ENCODE measurements at regions not wholly inside any gene's neighbourhood (a gene's known extent, or its start where the extent isn't known, plus 50 kb on each side); places are given as distances from the start of the nearest gene placed in this dataset.

- peaks cover 0 to 5% (median 0%) of the 10 kb centered on the region in 3 donors for H3K9me3 Mint-ChIP-seq
- Histone ChIP-seq H3K4me3 (ENCODE audit: control insufficient read depth in 1 of 2, extremely low read depth in 1 of 2, low read length in 1 of 2) (no peak overlapping the region), H3K36me3 (ENCODE audit: control insufficient read depth in 2 of 2, extremely low read depth in 1 of 2, insufficient read depth in 1 of 2, low read length in 1 of 2) (no peaks in the 10 kb centered on the region), H3K4me1 (ENCODE audit: control insufficient read depth in 1 of 2, extremely low read depth in 1 of 2, insufficient read depth in 2 of 2, low read length in 2 of 2) (no peaks in the 10 kb centered on the region), H3K9me3 (no peaks in the 10 kb centered on the region), H3K27me3 (replicated peaks in 1 of 2; ENCODE audit: control insufficient read depth in 2 of 2, extremely low read depth in 1 of 2, insufficient read depth in 2 of 2, low read length in 1 of 2) (peaks cover 0 to 6% of the 10 kb centered on the region in 2 experiments), H3K27ac (ENCODE audit: low read length) (no peak overlapping the region)
- no peak overlapping the region for H3K27ac Mint-ChIP-seq
- H3K27me3 Mint-ChIP-seq: peaks cover 21 to 30% of the 10 kb centered on the region in 2 donors
- peaks cover 3% of the 10 kb centered on the region for H3K36me3 Mint-ChIP-seq
- no peaks in the 10 kb centered on the region for H3K4me1 Mint-ChIP-seq
- no peak for DNase-seq
- ChIA-PET CTCF (no interaction called here), POLR2A (no interaction called here)
- WGBS (ENCODE audit: insufficient coverage): 40% methylated on average over 1 of the region's 2 CpGs
- ATAC-seq (replicated peaks in 1 of 4): no peak
- no peak overlapping the region for H3K4me3 Mint-ChIP-seq
These were observed 110.7 kb upstream of the GZMB start for GRCh38 chr14:24744641-24745040.

DNA sequence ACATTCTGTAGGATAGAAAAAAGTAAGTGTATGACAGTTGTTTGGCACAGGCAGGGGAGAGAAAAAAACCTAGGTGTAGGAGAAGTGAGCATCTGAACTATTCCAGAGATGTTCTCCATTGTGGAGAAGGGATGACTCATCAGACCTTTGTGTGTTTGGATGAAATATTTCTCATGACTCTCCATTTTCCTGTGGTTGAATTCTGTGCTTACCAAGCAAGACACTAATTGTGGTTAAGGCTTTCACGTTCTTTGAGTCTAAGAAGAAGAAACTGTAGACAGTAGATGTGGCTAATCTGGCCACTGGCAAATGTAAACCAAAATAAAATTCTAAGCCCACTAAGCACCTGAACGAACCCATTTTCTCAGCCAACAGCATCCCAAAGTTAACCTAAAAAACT lies 107.9 kb upstream of the GZMB start:
- Histone ChIP-seq H3K36me3 (ENCODE audit: control insufficient read depth in 2 of 2, extremely low read depth in 1 of 2, insufficient read depth in 1 of 2, low read length in 1 of 2) (no peaks in the 10 kb centered on the region), H3K27ac (ENCODE audit: low read length) (no peak overlapping the region), H3K4me1 (ENCODE audit: control insufficient read depth in 1 of 2, extremely low read depth in 1 of 2, insufficient read depth in 2 of 2, low read length in 2 of 2) (no peaks in the 10 kb centered on the region), H3K4me3 (ENCODE audit: control insufficient read depth in 1 of 2, extremely low read depth in 1 of 2, low read length in 1 of 2) (no peak overlapping the region), H3K9me3 (no peaks in the 10 kb centered on the region), H3K27me3 (replicated peaks in 1 of 2; ENCODE audit: control insufficient read depth in 2 of 2, extremely low read depth in 1 of 2, insufficient read depth in 2 of 2, low read length in 1 of 2) (peaks cover 0 to 7% of the 10 kb centered on the region in 2 experiments)
- ATAC-seq (replicated peaks in 1 of 4) (no peak), DNase-seq (no peak)
- H3K27me3 Mint-ChIP-seq: peaks cover 13 to 25% of the 10 kb centered on the region in 2 donors
- peaks cover 2% of the 10 kb centered on the region for H3K36me3 Mint-ChIP-seq
- H3K4me3 Mint-ChIP-seq: no peak overlapping the region
- no peaks in the 10 kb centered on the region for H3K9me3 Mint-ChIP-seq
- CTCF ChIA-PET: interaction anchor here in 1 of 2 donors (1.0 kb wide), 1 partner anchor 31 kb away, joined by 6 read pairs; no protein-coding TSS in a partner anchor
- POLR2A ChIA-PET: no interaction called here
- no CpG with 5 or more reads among the region's 2 CpGs for WGBS (ENCODE audit: insufficient coverage)
- H3K4me1 Mint-ChIP-seq: no peaks in the 10 kb centered on the region
- no peak overlapping the region for H3K27ac Mint-ChIP-seq

DNA sequence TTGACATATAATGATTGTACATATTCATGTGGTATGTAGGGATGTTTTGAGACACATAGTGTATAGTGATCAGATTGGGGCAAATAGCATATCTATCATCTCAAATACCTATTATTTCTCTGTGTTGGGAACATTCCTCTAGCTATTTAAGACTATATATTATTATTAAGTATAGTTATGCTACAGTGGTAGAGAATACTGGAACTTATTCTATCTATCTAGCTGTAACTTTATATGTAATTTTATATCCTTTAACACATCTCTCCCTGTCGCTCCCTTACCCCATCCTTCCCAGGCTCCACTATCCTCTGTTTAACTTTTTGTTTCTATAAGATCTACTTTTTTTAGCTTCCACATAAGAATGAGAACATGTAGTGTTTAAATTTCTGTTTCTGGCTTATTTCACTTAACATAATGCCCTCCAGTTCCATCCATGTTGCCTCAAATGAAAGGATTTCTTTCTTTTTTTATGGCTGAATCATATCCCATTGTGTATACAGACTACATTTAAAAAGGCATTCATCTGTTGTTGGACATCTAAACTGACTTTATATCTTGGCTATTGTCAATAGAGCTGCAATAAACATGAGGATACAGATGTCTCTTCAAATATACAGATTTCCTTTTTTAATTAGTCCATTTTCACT lies 102.1 kb upstream of the GZMB start:
- H3K9me3 Mint-ChIP-seq: peaks cover 0 to 4% (median 0%) of the 10 kb centered on the region in 3 donors
- H3K9me3 ChIP-seq: no peaks in the 10 kb centered on the region
- no peak overlapping the region for H3K4me3 Mint-ChIP-seq
- no peak overlapping the region for H3K4me3 ChIP-seq (ENCODE audit: control insufficient read depth in 1 of 2, extremely low read depth in 1 of 2, low read length in 1 of 2)
- H3K36me3 Mint-ChIP-seq: no peaks in the 10 kb centered on the region
- POLR2A ChIA-PET: no interaction called here
- DNase-seq (no peak), ATAC-seq (replicated peaks in 1 of 4) (no peak)
- H3K27me3 ChIP-seq (replicated peaks in 1 of 2; ENCODE audit: control insufficient read depth in 2 of 2, extremely low read depth in 1 of 2, insufficient read depth in 2 of 2, low read length in 1 of 2): peaks cover 0 to 7% of the 10 kb centered on the region in 2 experiments
- WGBS (ENCODE audit: insufficient coverage): no CpG with 5 or more reads among the region's 1 CpG
- no peak overlapping the region for H3K27ac ChIP-seq (ENCODE audit: low read length)
- CTCF ChIA-PET: interaction anchor here in 1 of 2 donors (0.6 kb wide), 2 partner anchors 8 to 1776 kb away, joined by 3 to 4 read pairs; no protein-coding TSS in a partner anchor
- H3K36me3 ChIP-seq (ENCODE audit: control insufficient read depth in 2 of 2, extremely low read depth in 1 of 2, insufficient read depth in 1 of 2, low read length in 1 of 2): no peaks in the 10 kb centered on the region
- peaks cover 3 to 14% of the 10 kb centered on the region in 2 donors for H3K27me3 Mint-ChIP-seq
- no peak overlapping the region for H3K27ac Mint-ChIP-seq
- H3K4me1 Mint-ChIP-seq: peaks cover 2 to 6% (median 3%) of the 10 kb centered on the region in 3 donors
- H3K4me1 ChIP-seq (ENCODE audit: control insufficient read depth in 1 of 2, extremely low read depth in 1 of 2, insufficient read depth in 2 of 2, low read length in 2 of 2): no peaks in the 10 kb centered on the region

DNA sequence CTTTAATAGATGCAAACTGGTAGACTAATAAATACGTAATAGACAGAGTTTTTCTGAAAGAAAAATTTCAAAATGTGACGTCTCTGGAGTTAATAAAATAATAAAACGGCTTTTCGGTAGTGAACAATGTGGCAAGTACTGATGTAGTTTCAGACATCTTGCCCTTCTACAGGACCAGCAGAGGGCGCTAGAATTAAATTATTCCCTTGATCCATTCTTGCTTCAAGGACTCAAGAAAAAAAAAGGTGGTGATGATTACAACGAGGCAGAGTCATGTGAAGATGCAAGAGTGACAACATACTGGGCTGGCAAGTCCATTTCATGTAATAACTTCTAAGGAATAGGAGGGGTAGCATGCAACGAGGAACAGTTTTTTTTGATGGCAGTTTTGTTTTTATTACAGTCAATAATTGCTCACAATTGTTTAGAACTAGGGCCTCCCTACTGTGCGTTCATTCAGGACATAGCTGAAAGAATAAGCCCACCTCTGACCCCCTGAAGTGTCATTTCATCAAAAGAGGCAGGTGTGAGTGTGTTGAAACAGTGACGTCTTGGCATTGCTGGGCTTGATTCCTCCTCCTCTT lies 101.0 kb upstream of the GZMB start:
- POLR2A ChIA-PET: no interaction called here
- ATAC-seq (replicated peaks in 1 of 4): no peak
- no peak overlapping the region for H3K4me3 ChIP-seq (ENCODE audit: control insufficient read depth in 1 of 2, extremely low read depth in 1 of 2, low read length in 1 of 2)
- H3K36me3 ChIP-seq (ENCODE audit: control insufficient read depth in 2 of 2, extremely low read depth in 1 of 2, insufficient read depth in 1 of 2, low read length in 1 of 2): no peaks in the 10 kb centered on the region
- no peak overlapping the region for H3K27ac ChIP-seq (ENCODE audit: low read length)
- Mint-ChIP-seq H3K9me3 (peaks cover 0 to 4% (median 0%) of the 10 kb centered on the region in 3 donors), H3K4me1 (peaks cover 2 to 6% (median 3%) of the 10 kb centered on the region in 3 donors), H3K36me3 (no peaks in the 10 kb centered on the region), H3K27ac (no peak overlapping the region), H3K27me3 (peaks cover 3 to 14% of the 10 kb centered on the region in 2 donors), H3K4me3 (no peak overlapping the region)
- H3K9me3 ChIP-seq: no peaks in the 10 kb centered on the region
- H3K4me1 ChIP-seq (ENCODE audit: control insufficient read depth in 1 of 2, extremely low read depth in 1 of 2, insufficient read depth in 2 of 2, low read length in 2 of 2): no peaks in the 10 kb centered on the region
- peaks cover 0 to 7% of the 10 kb centered on the region in 2 experiments for H3K27me3 ChIP-seq (replicated peaks in 1 of 2; ENCODE audit: control insufficient read depth in 2 of 2, extremely low read depth in 1 of 2, insufficient read depth in 2 of 2, low read length in 1 of 2)
- WGBS (ENCODE audit: insufficient coverage): 14% methylated on average over 6 of the region's 9 CpGs
- CTCF ChIA-PET: interaction anchor here (0.6 to 0.7 kb wide), 2 partner anchors 308 to 1920 kb away, joined by 3 read pairs; no protein-coding TSS in a partner anchor
- peak in 7 of 35 experiments; percentile 3 to 63 (median 6) for DNase-seq

- H3K4me1 Mint-ChIP-seq: no peaks in the 10 kb centered on the region
- CTCF ChIA-PET: interaction anchor here in 1 of 2 donors (0.6 to 0.7 kb wide), 2 partner anchors 28 to 319 kb away, joined by 3 read pairs; no protein-coding TSS in a partner anchor
- Histone ChIP-seq H3K4me1 (ENCODE audit: control insufficient read depth in 1 of 2, extremely low read depth in 1 of 2, insufficient read depth in 2 of 2, low read length in 2 of 2) (no peaks in the 10 kb centered on the region), H3K36me3 (ENCODE audit: control insufficient read depth in 2 of 2, extremely low read depth in 1 of 2, insufficient read depth in 1 of 2, low read length in 1 of 2) (no peaks in the 10 kb centered on the region), H3K27ac (ENCODE audit: low read length) (no peak overlapping the region), H3K27me3 (replicated peaks in 1 of 2; ENCODE audit: control insufficient read depth in 2 of 2, extremely low read depth in 1 of 2, insufficient read depth in 2 of 2, low read length in 1 of 2) (peaks cover 0 to 14% of the 10 kb centered on the region in 2 experiments), H3K4me3 (ENCODE audit: control insufficient read depth in 1 of 2, extremely low read depth in 1 of 2, low read length in 1 of 2) (no peak overlapping the region), H3K9me3 (no peaks in the 10 kb centered on the region)
- WGBS (ENCODE audit: insufficient coverage): 91% methylated on average over 7 of the region's 7 CpGs
- H3K4me3 Mint-ChIP-seq: no peak overlapping the region
- DNase-seq (no peak), ATAC-seq (replicated peaks in 1 of 4) (no peak)
- H3K27me3 Mint-ChIP-seq: peaks cover 18 to 46% of the 10 kb centered on the region in 2 donors
- H3K36me3 Mint-ChIP-seq: peaks cover 5% of the 10 kb centered on the region
- POLR2A ChIA-PET: no interaction called here
- peaks cover 5 to 20% (median 18%) of the 10 kb centered on the region in 3 donors for H3K9me3 Mint-ChIP-seq
- no peak overlapping the region for H3K27ac Mint-ChIP-seq
These were observed 92.5 kb upstream of the GZMB start for GRCh38 chr14:24726480-24726879.

GRCh38 chr14:24725311-24725710 lies 91.3 kb upstream of the GZMB start:
- Histone ChIP-seq H3K27me3 (replicated peaks in 1 of 2; ENCODE audit: control insufficient read depth in 2 of 2, extremely low read depth in 1 of 2, insufficient read depth in 2 of 2, low read length in 1 of 2) (peaks cover 0 to 14% of the 10 kb centered on the region in 2 experiments), H3K9me3 (no peaks in the 10 kb centered on the region), H3K4me3 (ENCODE audit: control insufficient read depth in 1 of 2, extremely low read depth in 1 of 2, low read length in 1 of 2) (no peak overlapping the region), H3K27ac (ENCODE audit: low read length) (no peak overlapping the region), H3K36me3 (ENCODE audit: control insufficient read depth in 2 of 2, extremely low read depth in 1 of 2, insufficient read depth in 1 of 2, low read length in 1 of 2) (no peaks in the 10 kb centered on the region), H3K4me1 (ENCODE audit: control insufficient read depth in 1 of 2, extremely low read depth in 1 of 2, insufficient read depth in 2 of 2, low read length in 2 of 2) (no peaks in the 10 kb centered on the region)
- Mint-ChIP-seq H3K27me3 (peaks cover 25 to 50% of the 10 kb centered on the region in 2 donors), H3K9me3 (peaks cover 5 to 20% (median 18%) of the 10 kb centered on the region in 3 donors), H3K27ac (no peak overlapping the region), H3K36me3 (peaks cover 5% of the 10 kb centered on the region), H3K4me3 (no peak overlapping the region), H3K4me1 (no peaks in the 10 kb centered on the region)
- WGBS (ENCODE audit: insufficient coverage): 88% methylated on average over 3 of the region's 3 CpGs
- no peak for ATAC-seq (replicated peaks in 1 of 4)
- POLR2A ChIA-PET: no interaction called here
- CTCF ChIA-PET: interaction anchor here in 1 of 2 donors (1.4 kb wide), 1 partner anchor 8 kb away, joined by 4 read pairs; no protein-coding TSS in a partner anchor
- no peak for DNase-seq

Measured in T-cell (primary cell).